WI38 (cell line): ENCODE measurements at regions not wholly inside any gene's neighbourhood (a gene's known extent, or its start where the extent isn't known, plus 50 kb on each side); places are given as distances from the start of the nearest gene placed in this dataset.

Experiments used
- H3K4me3 ChIP-seq: 2 replicates; pipeline ENCODE4 v1.5.1; 2011; ENCODE audit warnings: low read depth, mild to moderate bottlenecking, control low read depth, low read length
- CTCF ChIP-seq: IDR thresholded peaks from 2 replicates; pipeline ENCODE4 v1.5.1; 2012; ENCODE audit warnings: low read depth, mild to moderate bottlenecking, control low read depth, low read length

GRCh38 chr3:174720717-174721116 lies 138.4 kb upstream of the NAALADL2 start:
- H3K4me3 ChIP-seq = no peak overlapping the region
- TF ChIP-seq CTCF = no peak

- no peak overlapping the region for H3K4me3 ChIP-seq
- no peak for TF ChIP-seq CTCF
Observed at GRCh38 chr3:174725303-174725702, 133.8 kb upstream of the NAALADL2 start.

- H3K4me3 ChIP-seq = no peak overlapping the region
- no peak for TF ChIP-seq CTCF
Observed at GRCh38 chr3:174737966-174738365, 121.2 kb upstream of the NAALADL2 start.

GRCh38 chr3:174749143-174749542 lies 110.0 kb upstream of the NAALADL2 start:
- TF ChIP-seq CTCF = no peak
- no peak overlapping the region for H3K4me3 ChIP-seq

- no peak overlapping the region for H3K4me3 ChIP-seq
- TF ChIP-seq CTCF = no peak
Observed at GRCh38 chr3:174755833-174756829, 103.0 kb upstream of the NAALADL2 start.

- TF ChIP-seq CTCF = no peak
Observed at GRCh38 chr3:174758943-174759342, 100.2 kb upstream of the NAALADL2 start.

GRCh38 chr3:174767406-174767805 lies 91.7 kb upstream of the NAALADL2 start:
- TF ChIP-seq CTCF = no peak

More at GRCh38 chr3:174758943-174759342, 100.2 kb upstream of the NAALADL2 start:
- H3K4me3 ChIP-seq = no peak overlapping the region

More at GRCh38 chr3:174767406-174767805, 91.7 kb upstream of the NAALADL2 start:
- H3K4me3 ChIP-seq = no peak overlapping the region
